Cardiac septum (tissue), 1 donor: ENCODE measurements at regions not wholly inside any gene's neighbourhood (a gene's known extent, or its start where the extent isn't known, plus 50 kb on each side); places are given as distances from the start of the nearest gene placed in this dataset.

Experiments
- DNase-seq: peaks from one replicate; pipeline ENCODE4 v3.0.0-alpha.2; 2020; ENCODE audit warnings: low spot score
- intact Hi-C: fragments of 100-400 bp; cut with DNase I; formaldehyde crosslinking; loops from one replicate; pipeline ENCODE4 v1.14.0; 2022
- donor health status: DM: no; HTN: no; CAD: no.

GRCh38 chr5:175207321-175208040 lies 236.5 kb downstream of the DRD1 start:
- intact Hi-C loops, result no loop called here

DNA sequence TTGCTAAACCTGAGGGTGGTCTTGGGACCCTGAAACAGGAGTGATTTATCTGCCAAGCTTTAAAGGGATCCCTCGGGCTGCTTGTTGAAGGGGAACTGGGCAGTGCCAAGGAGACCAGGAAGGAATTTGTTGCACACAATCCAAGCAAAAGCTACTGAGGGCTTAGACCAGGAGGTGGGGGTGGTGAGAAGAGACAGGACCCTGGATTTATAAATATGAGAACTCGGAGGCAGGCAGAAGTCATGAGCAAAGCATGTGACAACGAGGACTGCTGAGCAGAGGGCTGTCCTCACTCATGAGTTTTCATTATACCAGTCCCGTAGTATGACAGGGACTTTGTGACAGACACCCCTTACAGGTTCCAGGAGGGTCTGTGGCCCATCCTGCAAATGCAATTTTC lies 237.3 kb downstream of the DRD1 start:
- intact Hi-C loops, result no loop called here
- no peak for DNase-seq

More at GRCh38 chr5:175207321-175208040, 236.5 kb downstream of the DRD1 start:
- DNase-seq, result no peak

DNA sequence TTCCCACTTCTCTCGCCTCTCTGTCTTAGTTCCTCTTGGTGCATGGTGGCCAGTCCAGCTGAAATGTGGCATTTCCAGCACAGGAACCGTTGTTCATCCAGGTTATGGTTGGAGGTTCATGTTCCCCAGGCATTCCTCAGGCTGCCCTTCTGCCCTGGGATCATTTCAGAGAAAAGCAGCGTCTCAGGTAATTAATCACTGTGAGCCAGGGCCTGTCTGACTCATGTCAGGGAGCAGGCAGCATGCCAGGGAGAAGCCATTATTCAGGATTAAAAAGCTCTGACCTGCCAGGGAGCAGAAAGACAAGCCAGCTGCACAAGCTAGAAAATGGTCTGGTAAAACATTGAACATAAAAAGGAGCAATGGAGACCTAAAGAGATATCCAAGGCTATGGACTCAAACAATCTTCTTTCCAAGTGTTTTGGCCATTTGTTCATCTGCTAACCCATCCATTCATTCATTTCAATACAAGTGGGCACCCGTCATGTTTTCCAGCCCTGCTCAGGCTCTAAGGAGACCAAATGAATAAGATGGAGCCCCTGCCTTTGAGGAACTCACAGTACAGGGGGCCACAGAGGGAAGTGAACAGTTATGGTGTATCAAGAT lies 241.4 kb downstream of the DRD1 start:
- no peak for DNase-seq
- intact Hi-C loops, result no loop called here

DNA sequence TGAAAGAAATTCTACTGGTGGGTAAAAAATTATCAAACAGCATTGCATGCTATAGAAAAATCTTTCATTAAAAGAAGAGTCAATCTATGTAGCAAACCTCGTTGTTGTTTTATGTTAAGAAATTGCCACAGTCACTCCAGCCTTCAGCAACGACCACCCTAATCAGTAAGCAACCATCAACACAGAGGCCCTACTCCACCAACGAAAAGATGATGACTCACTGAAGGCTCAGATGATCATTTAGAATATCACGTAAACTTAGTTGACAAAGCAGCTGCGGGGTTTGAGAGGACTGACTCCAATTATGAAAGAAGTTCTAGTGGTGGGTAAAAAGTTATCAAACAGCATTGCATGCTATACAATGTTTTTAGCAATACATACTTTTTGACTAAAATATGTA lies 242.6 kb downstream of the DRD1 start:
- no peak for DNase-seq
- intact Hi-C loops, result no loop called here

DNA sequence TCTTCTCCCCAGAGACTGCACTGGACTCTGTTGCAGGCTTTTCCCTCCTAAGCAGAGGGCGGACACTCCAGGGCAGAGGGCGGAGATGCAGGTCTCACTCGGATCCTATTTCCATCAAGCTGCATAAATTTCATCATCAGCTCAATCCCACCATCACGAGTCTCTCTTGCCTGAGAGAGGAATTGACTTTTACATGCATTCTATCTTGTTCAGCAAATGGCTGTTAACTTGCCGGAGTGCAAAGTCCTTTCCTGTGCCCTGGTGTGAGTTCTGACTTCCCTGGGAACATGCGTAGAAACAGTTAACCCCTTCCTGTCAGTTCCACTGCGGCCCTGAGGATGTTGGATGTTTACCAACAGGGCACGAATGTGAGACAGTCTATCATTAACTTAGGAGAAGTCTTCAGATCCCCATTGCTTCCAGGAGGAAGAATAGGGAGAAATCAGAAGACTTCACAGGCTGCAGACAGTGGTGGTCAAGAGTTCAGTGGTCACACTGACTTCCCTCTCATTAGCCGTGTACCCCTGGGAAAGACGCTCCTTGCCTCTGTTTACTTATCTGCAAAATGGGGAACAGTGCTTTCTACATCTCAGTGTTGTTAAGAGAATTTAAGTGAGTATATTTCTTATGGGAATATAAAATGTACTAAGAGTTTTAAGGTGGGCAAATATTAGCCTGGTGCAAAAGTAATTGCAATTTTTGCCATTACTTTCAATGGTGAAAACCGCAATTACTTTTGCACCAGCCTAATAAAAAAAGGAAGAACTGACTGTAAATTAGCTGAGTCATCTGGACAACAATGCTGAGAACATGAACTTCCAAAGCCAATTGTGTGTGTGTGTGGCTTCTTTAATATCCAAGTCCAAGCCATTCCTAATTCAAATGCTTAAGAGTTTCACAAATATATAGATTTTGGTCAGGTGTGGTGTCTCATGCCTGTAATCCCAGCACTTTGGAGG lies 248.0 kb downstream of the DRD1 start:
- intact Hi-C loops, result no loop called here

GRCh38 chr5:175181331-175181730 lies 262.7 kb downstream of the DRD1 start:
- DNase-seq, result no peak
- intact Hi-C loops, result no loop called here

More for the DNA sequence above, 248.0 kb downstream of the DRD1 start:
- DNase-seq, result no peak

DNA sequence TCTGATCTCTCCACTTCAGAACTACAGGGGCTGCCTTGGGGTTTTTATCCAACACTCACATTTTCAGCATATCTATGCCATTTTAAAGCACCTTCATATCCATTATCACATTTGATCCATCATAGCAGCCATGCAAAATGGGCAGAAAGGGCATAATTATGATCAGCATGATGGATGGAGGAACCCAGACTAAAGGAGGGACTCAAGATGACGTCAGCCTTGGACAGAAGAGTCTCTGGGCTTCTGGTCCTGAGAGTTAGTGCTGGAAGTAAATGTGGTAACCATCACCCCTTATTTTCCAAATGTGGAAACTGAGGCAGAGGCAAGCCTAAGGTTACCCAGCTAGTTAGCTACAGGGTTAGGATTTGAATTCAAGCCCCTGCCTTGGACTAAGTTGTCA lies 273.1 kb downstream of the DRD1 start:
- intact Hi-C loops, result no loop called here
- DNase-seq, result no peak

GRCh38 chr5:175168882-175169507 lies 275.0 kb downstream of the DRD1 start:
- DNase-seq, result no peak
- intact Hi-C loops, result no loop called here

- DNase-seq, result no peak
- intact Hi-C loops, result no loop called here
Measured at GRCh38 chr5:175166026-175166425, 278.0 kb downstream of the DRD1 start.

DNA sequence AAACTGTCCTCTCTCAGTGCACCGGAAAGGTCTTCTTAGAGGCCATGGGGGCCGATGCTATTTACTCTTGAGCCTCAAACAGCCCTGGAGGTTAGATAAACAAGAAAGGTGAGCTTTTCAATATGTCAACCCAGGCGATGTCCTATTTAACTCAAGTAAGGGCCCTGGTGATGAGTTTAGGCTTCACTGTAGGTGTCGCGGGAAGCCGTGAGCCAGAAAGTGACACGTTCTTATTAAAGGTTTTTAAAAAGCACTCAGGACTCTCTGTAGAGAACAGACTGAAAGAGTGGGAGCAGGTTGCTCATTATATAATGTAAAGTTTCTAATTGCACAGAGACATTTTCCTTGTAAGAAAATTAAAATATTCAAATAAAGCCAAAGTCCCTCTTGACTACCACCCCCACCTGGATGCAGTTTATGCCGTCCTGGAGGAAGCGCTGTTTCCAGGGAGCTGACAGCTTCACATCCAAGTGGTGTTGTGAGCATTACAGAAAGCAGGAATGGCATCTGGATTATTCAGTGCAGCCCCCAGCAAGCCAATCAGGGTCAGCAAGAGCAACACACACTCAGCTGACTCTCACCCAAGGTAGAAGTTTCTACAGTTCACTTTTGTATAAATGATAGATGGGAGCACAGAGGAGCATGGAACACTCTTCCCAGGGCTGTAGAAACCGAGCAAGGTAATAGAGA lies 280.3 kb downstream of the DRD1 start:
- intact Hi-C loops, result no loop called here

DNA sequence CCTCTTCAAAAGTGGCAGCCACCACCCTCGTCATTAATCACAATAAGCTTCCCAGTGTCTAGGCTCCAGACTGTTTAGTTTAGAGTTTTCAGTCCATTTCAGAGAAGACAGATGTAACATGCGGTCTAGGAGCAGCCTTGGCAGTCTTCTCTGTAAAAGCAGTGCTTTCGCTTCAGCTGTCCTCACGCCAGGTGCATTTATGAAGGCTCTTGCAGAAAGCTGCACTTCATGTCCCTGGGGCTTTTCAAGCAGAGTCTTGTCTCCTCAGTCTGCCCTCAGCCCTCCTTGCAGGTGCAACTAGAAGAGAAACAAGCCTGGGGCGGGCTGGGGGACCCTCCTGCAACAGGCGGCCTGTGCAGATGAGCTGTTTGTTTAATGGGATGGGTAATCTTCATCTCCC lies 281.9 kb downstream of the DRD1 start:
- DNase-seq, result no peak
- intact Hi-C loops, result no loop called here

More for the DNA sequence above, 280.3 kb downstream of the DRD1 start:
- DNase-seq, result no peak

DNA sequence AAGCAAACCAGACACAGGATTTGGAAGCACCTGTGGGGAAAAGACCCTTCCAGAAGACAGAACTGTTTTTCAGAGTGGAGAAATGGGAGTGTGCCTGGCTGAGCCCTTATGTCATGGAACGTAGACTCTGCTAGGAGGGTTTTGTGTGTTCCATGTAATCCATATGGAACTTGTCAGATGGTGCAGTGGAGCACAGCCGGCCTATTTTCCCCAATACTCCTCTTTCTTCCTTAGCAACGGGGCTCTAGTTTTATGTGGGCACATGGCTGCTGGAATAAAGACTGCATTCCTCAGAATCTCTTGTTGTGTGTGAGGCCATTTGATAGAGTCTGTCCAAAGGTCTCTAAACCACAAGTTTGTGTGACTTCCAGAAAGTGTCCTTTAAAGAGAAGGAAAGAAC lies 284.0 kb downstream of the DRD1 start:
- no peak for DNase-seq
- intact Hi-C loops, result no loop called here

GRCh38 chr5:175148636-175149172 lies 295.3 kb downstream of the DRD1 start:
- DNase-seq, result no peak
- intact Hi-C loops, result no loop called here

- DNase-seq, result no peak
- intact Hi-C loops, result no loop called here
Measured at GRCh38 chr5:175146733-175147132, 297.2 kb downstream of the DRD1 start.

DNA sequence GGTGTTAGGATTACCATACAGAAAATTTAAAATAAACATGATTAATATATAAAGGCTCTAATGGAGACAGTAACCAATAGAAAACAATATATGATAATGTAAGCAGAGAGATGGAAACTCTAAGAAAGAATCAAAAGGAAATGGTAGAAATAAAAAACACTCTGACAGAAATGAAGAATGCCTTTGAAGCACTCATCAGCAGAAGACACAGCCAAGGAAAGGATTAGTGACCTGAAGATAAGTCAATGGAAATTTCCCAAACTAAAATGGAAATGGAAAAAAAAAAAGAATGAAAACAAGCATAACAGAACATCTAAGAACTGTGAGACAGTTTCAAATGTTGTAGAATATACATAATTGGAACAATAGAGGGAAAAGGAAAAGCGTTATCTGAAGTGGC lies 302.6 kb downstream of the DRD1 start:
- DNase-seq, result no peak
- intact Hi-C loops, result no loop called here

DNA sequence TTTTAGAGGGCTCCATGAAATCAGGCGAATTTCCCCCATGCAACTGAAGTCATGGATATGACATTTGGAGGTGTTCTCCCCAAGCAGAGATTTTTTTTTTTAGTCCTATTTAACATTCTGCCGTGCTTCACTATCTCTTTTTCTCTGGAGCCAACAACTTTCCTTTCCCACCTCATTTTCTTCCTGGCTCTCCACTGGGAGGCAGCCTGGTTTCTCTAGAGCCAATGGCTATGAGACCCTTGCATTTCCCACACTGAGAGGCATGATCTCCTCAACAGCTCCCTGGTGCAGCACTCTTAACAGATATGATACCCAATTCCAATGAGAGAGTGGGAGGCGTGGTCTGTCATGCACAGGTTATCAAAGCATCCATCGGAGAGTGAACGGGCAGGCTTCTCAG lies 310.8 kb downstream of the DRD1 start:
- DNase-seq, result no peak
- intact Hi-C loops, result no loop called here

GRCh38 chr5:175131432-175131831 lies 312.6 kb downstream of the DRD1 start:
- intact Hi-C loops, result no loop called here
- no peak for DNase-seq

- intact Hi-C loops, result no loop called here
- DNase-seq, result no peak
Measured at GRCh38 chr5:175129619-175130018, 314.4 kb downstream of the DRD1 start.

GRCh38 chr5:175129121-175129520 lies 314.9 kb downstream of the DRD1 start:
- DNase-seq, result no peak
- intact Hi-C loops, result no loop called here
